Amniotic stem cell (primary cell): ENCODE measurements at regions not wholly inside any gene's neighbourhood (a gene's known extent, or its start where the extent isn't known, plus 50 kb on each side); places are given as distances from the start of the nearest gene placed in this dataset.

Experiments used
- DNase-seq: peaks from one replicate; lab custom pipeline; 2025; lab: John Stamatoyannopoulos, UW

DNA sequence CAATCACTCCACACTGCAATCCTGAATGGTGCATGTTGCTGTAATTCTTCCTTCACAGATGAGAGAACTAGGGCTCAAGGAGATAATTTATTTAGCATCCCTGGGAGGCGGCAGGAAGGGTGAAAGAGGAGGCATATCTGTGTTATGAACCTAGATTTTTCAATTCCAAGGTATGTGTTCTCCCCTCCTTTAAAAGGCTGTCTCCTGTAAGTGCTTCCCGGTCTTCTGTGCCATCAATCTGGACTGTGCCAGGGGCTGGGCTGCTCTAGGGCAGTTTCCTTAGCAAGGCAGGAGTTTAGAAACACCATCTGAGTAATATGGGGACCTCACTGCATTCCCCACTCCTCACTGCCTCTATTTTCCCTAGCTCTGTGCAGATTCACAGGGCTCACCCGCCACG, 185.0 kb downstream of the RFC3 start:
- DNase-seq: no peak

DNA sequence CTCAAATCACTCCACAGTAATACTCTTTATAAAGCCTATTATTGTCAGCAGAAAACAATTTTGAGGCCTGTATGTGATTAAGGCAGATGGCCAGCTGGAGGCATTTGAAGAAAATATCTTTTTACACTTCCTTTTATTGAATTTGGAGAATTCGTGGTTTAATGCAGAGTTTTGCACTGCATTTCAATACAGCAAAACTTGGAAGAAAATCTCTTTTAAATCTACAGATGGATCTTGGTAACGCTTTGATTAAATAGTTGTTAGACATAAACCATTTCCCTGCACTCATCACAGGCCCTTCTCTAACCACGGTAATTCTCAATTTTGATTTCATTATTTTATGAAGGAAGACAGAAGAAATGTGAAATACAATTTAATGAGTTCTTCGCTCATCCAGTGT, 185.7 kb downstream of the RFC3 start:
- DNase-seq: no peak

- no peak for DNase-seq
Measured at GRCh38 chr13:34004676-34005075, 186.7 kb downstream of the RFC3 start.

DNA sequence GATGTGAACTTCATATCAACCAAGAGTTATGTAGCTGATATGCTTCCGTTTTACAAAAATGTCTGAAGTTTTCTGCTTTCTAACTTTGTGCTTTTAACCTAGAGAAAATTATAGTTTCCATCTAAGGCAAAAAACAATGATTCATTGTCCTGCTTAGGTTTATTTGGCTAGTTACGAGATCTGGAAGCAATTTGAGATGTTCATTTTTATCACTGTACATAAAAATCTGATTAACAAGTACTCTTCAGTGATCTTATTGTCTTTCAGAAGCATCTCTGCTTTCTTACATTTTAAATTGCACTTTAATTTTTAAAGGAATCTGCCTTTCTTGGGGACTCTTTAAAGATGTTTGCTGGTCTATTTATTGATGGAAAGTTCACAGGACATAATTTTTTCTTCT, 188.1 kb downstream of the RFC3 start:
- DNase-seq: no peak

DNA sequence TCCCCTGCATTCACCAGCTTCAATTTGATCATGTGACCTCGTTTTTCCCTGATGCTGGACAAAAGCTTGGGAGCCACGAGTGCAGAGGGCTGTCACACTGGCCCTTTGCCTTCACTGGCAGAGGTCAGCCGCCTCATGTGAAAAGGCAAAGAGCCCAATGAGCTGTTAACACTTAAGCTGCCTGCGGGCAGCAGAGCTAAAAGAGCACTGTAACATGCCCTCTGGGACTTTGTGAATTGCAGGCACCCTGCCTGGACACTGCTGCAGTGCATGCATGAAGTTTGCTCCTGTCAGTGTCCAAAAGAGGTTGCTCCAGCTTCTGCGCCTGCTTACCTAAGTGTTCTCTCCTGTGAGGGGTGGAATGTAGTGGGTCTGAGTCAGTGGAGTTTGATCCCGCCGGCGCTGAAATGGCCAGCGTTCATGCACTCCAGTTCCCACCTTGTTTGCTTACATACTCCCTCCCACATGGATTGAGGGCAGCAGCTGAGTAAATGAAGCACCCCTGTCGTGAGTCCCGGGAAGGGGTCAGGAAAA, 193.7 kb downstream of the RFC3 start:
- DNase-seq: no peak

DNA sequence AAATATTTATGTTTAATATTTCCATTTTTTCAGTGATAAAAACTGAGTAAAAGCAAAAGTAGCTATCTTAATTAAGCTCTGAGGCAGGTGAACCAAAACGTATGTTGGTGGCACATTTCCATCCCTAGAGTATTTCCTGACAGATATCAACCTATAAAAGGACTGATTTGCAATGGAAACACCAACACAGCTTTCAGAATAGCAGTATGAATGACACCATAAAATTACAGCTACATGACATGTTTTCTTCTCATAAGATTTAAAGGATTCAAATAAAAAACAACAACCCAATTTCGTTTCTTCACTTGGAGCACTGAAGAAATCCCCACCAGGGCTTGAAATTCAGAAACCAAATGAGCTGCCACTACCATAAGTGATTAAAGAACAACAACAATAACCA, 194.4 kb downstream of the RFC3 start:
- DNase-seq: no peak

DNA sequence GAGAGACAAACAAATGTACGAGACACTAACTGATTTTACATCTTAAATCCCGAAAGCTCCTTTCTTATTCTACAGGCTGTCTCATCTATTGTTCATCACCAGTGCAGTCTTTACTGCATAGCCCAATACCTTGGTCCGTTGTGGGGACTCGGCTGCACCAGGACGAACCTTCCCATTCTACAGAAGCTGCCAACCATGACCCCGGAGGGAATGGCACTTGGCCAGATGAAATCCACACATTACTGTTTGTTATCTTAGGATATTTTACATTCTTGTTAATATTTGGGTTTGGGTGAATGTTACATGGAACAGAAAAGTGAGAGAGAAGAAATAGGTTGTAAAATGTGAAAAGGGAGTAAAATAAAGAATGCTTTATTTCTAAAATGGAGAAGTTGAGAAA, 195.1 kb downstream of the RFC3 start:
- DNase-seq: no peak

DNA sequence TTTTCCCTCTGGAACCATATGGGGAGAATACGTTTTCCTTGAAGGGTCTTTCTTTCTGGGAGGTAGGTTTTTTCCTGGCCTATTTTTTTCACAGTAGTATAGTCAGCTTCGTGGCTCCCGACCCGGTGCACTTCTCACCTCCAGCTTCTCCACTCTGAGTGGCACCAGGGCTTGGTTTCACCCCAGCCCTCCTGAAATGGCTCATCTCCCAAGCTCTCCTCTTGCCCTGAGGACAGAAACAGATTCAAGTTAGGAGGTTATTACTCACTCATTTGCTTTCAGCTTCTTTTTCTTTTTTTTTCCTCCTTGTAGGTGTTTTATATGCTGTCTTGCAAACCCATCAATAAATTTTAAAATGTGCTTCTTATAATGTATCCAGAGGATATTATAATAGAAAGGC, 199.3 kb downstream of the RFC3 start:
- no peak for DNase-seq

- no peak for DNase-seq
Measured at GRCh38 chr13:34019870-34020269, 201.9 kb downstream of the RFC3 start.

- DNase-seq: no peak
Measured at GRCh38 chr13:34020388-34020787, 202.4 kb downstream of the RFC3 start.

DNA sequence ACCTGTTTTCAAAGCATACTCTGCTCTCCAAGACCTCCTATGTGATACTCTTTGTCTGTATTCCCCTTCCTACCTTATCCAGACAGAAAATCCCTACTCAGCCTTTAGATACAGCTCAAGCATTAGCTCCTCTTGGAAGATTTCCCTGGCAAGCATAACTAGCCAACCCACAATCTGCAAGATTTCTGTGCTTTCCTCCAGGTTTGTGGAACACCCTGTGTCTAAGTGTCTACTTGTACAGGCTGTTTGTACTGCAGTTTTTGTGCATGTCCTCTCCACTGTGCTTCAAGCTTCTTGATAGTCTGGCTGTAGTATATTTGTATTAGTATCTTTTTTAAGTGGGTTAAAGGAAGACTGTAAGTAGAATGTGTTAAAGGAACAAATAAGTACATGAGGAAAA, 203.7 kb downstream of the RFC3 start:
- no peak for DNase-seq

DNA sequence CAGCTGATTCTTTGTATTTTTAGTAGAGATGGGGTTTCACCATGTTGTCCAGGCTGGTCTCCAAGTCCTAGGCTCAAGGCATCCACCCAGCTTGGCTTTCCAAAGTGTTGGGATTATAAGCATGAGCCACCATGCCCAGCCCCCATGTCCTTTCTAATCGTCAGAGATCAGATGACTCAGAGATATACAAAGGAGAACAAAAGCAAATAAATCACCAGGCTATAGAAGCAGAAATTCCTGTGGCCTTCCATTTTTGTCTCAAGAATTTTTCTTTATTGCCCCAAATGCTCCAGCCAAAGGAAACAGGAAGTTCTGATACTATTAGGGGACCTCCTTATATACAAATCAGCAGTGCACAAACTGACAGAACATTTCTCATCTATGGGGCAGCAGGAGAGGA, 207.8 kb downstream of the RFC3 start:
- no peak for DNase-seq

DNA sequence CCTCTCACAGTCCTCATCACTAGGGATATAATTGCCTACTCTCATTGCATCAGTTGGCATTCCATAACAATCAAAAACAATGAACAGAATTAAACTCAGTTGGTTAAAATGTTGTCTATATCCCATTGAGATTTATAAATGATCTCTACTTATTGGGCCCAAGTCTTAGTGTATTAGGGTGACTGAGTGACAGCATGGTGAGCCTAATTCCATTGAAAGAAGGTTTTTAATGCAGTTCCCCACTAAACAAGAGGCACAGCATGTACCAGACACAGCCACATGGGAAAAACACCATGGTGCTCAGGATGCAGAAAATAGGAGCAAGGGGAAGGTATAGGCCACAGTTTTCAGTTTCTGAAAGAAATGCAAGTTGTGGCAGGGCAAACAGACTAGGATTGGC, 208.4 kb downstream of the RFC3 start:
- no peak for DNase-seq

- no peak for DNase-seq
Measured at GRCh38 chr13:34028496-34029442, 210.8 kb downstream of the RFC3 start.

DNA sequence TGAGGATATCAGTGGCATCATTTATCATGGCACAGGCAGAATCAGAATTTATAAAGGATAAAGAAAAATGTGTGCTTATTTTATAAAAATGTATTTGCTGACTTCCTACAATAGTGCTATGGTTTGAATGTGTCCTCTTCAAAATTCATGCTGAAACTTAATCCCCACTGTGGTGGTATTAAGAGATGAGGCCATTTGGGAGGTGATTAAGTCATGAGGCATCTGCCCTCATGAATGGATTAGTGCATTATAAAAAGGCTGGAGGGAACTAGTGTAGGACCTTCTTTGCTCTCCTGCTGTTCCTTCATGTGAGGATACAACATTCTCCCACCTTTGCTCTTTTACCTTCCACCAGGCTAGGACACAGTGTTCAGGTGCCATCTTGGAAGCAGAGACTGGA, 212.8 kb downstream of the RFC3 start:
- DNase-seq: no peak

- no peak for DNase-seq
Measured at GRCh38 chr13:34031610-34032009, 213.7 kb downstream of the RFC3 start.

DNA sequence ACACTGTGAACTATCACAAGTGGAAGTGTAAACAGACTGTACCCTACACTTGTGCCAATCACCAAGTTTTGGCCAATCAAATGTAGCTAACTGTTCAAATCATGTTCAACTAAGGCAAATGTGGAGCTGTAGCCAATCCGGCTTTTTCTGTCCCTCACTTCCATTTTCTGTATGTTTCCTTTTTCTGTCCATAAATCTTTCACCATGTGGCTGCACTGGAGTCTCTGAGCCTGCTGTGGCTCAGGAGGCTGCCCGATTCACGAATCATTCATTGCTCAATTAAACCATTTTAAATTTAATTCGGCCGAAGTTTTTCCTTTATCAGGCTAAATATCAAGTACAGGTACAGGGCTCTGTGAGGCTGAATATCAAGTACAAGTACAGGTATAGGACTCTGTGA, 216.5 kb downstream of the RFC3 start:
- no peak for DNase-seq

DNA sequence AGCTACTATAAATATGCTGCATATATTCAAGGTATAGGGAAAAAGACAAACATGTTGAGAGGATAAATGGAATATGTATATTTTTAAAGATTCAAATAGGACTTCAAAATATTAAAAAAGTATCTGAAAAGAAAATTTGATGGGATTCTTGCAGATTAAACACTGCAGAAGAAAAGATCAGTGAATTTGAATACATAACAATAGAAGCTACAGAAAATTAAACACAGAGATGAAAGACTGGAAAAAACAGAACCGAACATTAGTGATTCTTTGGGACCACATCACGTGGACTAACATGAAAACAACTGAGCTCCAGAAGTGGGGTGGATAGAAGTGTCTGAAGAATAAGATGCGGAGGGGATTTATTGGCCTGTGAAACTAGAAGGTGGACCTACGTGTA, 217.2 kb downstream of the RFC3 start:
- no peak for DNase-seq

- no peak for DNase-seq
Measured at GRCh38 chr13:34035676-34036325, 217.9 kb downstream of the RFC3 start.

GRCh38 chr13:34037636-34038540, 219.9 kb downstream of the RFC3 start:
- no peak for DNase-seq

GRCh38 chr13:34038541-34039068, 220.7 kb downstream of the RFC3 start:
- no peak for DNase-seq

- no peak for DNase-seq
Measured at GRCh38 chr13:34039678-34040077, 221.7 kb downstream of the RFC3 start.
